ENCODE measurements at regions not wholly inside any gene's neighbourhood (a gene's known extent, or its start where the extent isn't known, plus 50 kb on each side); places are given as distances from the start of the nearest gene placed in this dataset.
A peak's percentile ranks its signal among the peaks of the same experiment; 100 is the strongest.

GRCh38 chr9:110135846-110136245 lies 72.1 kb downstream of the C9orf152 start:
- Histone ChIP-seq H3K4me3 (ENCODE audit: low read depth, low read length) (no peak overlapping the region), H3K36me3 (ENCODE audit: control insufficient read depth, insufficient read depth, low read length) (peaks cover 1% of the 10 kb centered on the region), H3K27me3 (ENCODE audit: control insufficient read depth, insufficient read depth, low read length) (no peaks in the 10 kb centered on the region)
- TF ChIP-seq, protein P1, sequence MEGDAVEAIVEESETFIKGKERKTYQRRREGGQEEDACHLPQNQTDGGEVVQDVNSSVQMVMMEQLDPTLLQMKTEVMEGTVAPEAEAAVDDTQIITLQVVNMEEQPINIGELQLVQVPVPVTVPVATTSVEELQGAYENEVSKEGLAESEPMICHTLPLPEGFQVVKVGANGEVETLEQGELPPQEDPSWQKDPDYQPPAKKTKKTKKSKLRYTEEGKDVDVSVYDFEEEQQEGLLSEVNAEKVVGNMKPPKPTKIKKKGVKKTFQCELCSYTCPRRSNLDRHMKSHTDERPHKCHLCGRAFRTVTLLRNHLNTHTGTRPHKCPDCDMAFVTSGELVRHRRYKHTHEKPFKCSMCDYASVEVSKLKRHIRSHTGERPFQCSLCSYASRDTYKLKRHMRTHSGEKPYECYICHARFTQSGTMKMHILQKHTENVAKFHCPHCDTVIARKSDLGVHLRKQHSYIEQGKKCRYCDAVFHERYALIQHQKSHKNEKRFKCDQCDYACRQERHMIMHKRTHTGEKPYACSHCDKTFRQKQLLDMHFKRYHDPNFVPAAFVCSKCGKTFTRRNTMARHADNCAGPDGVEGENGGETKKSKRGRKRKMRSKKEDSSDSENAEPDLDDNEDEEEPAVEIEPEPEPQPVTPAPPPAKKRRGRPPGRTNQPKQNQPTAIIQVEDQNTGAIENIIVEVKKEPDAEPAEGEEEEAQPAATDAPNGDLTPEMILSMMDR (IDR thresholded peaks at IDR 0.05; ENCODE audit: insufficient read depth, low read length, poor library complexity, severe bottlenecking): no peak
- DNase-seq (ENCODE audit: low read depth): no peak

- DNase-seq (ENCODE audit: low read depth): no peak
- no peaks in the 10 kb centered on the region for H3K27me3 ChIP-seq (ENCODE audit: control insufficient read depth, insufficient read depth, low read length)
- TF ChIP-seq, protein P1 (IDR thresholded peaks at IDR 0.05; ENCODE audit: insufficient read depth, low read length, poor library complexity, severe bottlenecking): no peak
- peaks cover 1% of the 10 kb centered on the region for H3K36me3 ChIP-seq (ENCODE audit: control insufficient read depth, insufficient read depth, low read length)
- H3K4me3 ChIP-seq (ENCODE audit: low read depth, low read length): no peak overlapping the region
Measured at GRCh38 chr9:110136802-110137201, 71.2 kb downstream of the C9orf152 start.

DNA sequence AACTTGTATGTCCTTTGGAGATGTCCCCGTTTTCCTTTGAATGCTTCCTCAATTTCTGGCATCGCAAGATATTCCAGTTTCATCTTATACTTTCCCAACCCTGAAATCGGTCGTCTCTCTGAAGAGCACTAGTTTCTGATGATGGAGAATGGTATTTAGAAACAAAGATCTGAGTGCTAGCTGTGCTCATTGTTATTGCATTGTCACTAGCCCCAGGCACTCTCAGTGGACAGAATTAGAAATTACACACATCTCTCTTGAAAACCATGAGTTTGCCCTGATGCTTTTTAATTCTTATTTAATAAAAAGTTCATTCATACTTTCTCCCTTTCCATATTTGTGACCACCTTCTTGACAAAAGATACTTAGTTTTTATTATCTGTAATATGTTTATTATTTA lies 67.7 kb downstream of the C9orf152 start:
- Histone ChIP-seq H3K4me3 (ENCODE audit: low read depth, low read length) (no peak overlapping the region), H3K36me3 (ENCODE audit: control insufficient read depth, insufficient read depth, low read length) (peaks cover 1% of the 10 kb centered on the region), H3K27me3 (ENCODE audit: control insufficient read depth, insufficient read depth, low read length) (no peaks in the 10 kb centered on the region)
- DNase-seq (ENCODE audit: low read depth): no peak
- TF ChIP-seq, protein P1 (IDR thresholded peaks at IDR 0.05; ENCODE audit: insufficient read depth, low read length, poor library complexity, severe bottlenecking): no peak

GRCh38 chr9:110141227-110141793 lies 66.6 kb downstream of the C9orf152 start:
- Histone ChIP-seq H3K36me3 (ENCODE audit: control insufficient read depth, insufficient read depth, low read length) (peaks cover 1% of the 10 kb centered on the region), H3K4me3 (ENCODE audit: low read depth, low read length) (no peak overlapping the region), H3K27me3 (ENCODE audit: control insufficient read depth, insufficient read depth, low read length) (no peaks in the 10 kb centered on the region)
- TF ChIP-seq, protein P1 (IDR thresholded peaks at IDR 0.05; ENCODE audit: insufficient read depth, low read length, poor library complexity, severe bottlenecking): no peak
- peak; percentile 70 for DNase-seq (ENCODE audit: low read depth)

GRCh38 chr9:110142253-110142652 lies 65.7 kb downstream of the C9orf152 start:
- DNase-seq (ENCODE audit: low read depth): no peak
- TF ChIP-seq, protein P1 (IDR thresholded peaks at IDR 0.05; ENCODE audit: insufficient read depth, low read length, poor library complexity, severe bottlenecking): no peak
- Histone ChIP-seq H3K27me3 (ENCODE audit: control insufficient read depth, insufficient read depth, low read length) (no peaks in the 10 kb centered on the region), H3K4me3 (ENCODE audit: low read depth, low read length) (no peak overlapping the region), H3K36me3 (ENCODE audit: control insufficient read depth, insufficient read depth, low read length) (peaks cover 1% of the 10 kb centered on the region)

DNA sequence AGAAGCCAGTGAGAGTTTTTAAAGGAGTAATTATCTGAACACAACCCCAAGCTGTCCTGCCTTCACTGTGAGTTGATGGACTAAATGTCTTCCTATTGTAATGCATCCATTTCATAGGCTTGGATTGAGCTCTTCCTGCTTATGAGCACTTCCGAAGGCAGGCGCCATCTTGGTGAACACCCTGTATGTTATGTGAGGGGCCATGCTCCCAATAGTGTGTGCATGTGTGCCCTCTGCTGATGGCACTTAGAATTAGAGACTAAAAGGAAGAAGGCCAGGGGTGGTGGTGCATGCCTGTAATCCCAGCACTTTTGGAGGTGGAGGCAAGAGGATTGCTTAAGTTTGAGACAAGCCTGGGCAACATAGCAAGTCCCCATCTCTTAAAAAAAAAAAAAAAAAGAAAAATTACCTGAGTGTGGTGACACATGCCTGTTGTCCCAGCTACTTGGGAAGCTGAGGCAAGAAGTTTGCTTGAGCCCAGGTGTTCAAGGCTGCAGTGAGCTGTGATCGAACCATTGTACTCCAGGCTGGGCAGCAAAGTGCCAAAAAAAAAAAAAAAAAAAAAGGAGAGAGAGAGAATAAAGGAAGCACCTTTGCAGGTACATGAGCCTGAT lies 65.0 kb downstream of the C9orf152 start:
- no peak for DNase-seq (ENCODE audit: low read depth)
- Histone ChIP-seq H3K4me3 (ENCODE audit: low read depth, low read length) (no peak overlapping the region), H3K36me3 (ENCODE audit: control insufficient read depth, insufficient read depth, low read length) (peaks cover 1% of the 10 kb centered on the region), H3K27me3 (ENCODE audit: control insufficient read depth, insufficient read depth, low read length) (no peaks in the 10 kb centered on the region)
- TF ChIP-seq, protein P1 (IDR thresholded peaks at IDR 0.05; ENCODE audit: insufficient read depth, low read length, poor library complexity, severe bottlenecking): no peak
